GM23248 (cell line): ENCODE measurements at regions not wholly inside any gene's neighbourhood (a gene's known extent, or its start where the extent isn't known, plus 50 kb on each side); places are given as distances from the start of the nearest gene placed in this dataset.

Experiments used
- EZH2 ChIP-seq: fragments of 200-600 bp; sonication (generic); IDR thresholded peaks from 2 replicates; pipeline ENCODE4 v1.6.1; 2018; ENCODE audit warnings: antibody characterized with exemption, mild to moderate bottlenecking; ENCODE audit not compliant: insufficient read depth, poor library complexity, severe bottlenecking
- EZH2phosphoT487 ChIP-seq: fragments of 200-600 bp; sonication (generic); IDR thresholded peaks from 2 replicates; pipeline ENCODE4 v1.6.1; 2018; ENCODE audit warnings: antibody characterized with exemption, moderate library complexity, mild to moderate bottlenecking, low read depth; ENCODE audit not compliant: insufficient read depth

GRCh38 chr4:180285796-180286195 is 1957.4 kb upstream of the TENM3 start:
- no peak for TF ChIP-seq EZH2phosphoT487
- no peak for TF ChIP-seq EZH2
